PC-9 (cell line): ENCODE measurements at regions not wholly inside any gene's neighbourhood (a gene's known extent, or its start where the extent isn't known, plus 50 kb on each side); places are given as distances from the start of the nearest gene placed in this dataset.

ENCODE experiments used
- BruUV-seq: library from RNA; stranded (reverse); fragments of 400-500 nt; replicated peaks from 2 replicates; lab custom pipeline; 2021; lab: Mats Ljungman, UMichigan
- CTCF ChIA-PET: fragments of 300-600 bp; sonication (Branson Sonifier 250); formaldehyde crosslinking; loops from one replicate; lab custom pipeline; 2022; ENCODE audit warnings: antibody characterized with exemption; lab: Charles Lee
- POLR2A ChIA-PET: fragments of 300-600 bp; sonication (Branson Sonifier 250); formaldehyde crosslinking; loops from one replicate; lab custom pipeline; 2022; ENCODE audit warnings: antibody characterized with exemption; ENCODE audit not compliant: unreplicated experiment; lab: Charles Lee
- DNase-seq, 2 experiments: peaks; one replicate each; pipeline versions ENCODE4 v3.0.0 to v3.0.0-alpha.2; 2015 to 2022; ENCODE audit warnings: mixed read lengths in 1 of 2
- H2AFZ ChIP-seq: fragments of 200-600 bp; sonication (generic); 2 replicates; pipeline ENCODE4 v1.8.1; 2017; ENCODE audit warnings: antibody characterized with exemption
- H3F3A ChIP-seq: fragments of 200-600 bp; sonication (generic); 2 replicates; pipeline ENCODE4 v1.8.1; 2017; ENCODE audit warnings: antibody characterized with exemption, mild to moderate bottlenecking, low read depth; ENCODE audit not compliant: insufficient read depth
- H3K27ac ChIP-seq: fragments of 200-600 bp; sonication (generic); 2 replicates; pipeline ENCODE4 v1.6.1; 2016; ENCODE audit warnings: mixed run types
- H3K27me3 ChIP-seq: fragments of 200-600 bp; sonication (generic); 2 replicates; pipeline ENCODE4 v1.6.1; 2016; ENCODE audit warnings: low read depth, mixed run types; ENCODE audit not compliant: insufficient read depth
- H3K36me3 ChIP-seq: fragments of 200-600 bp; sonication (generic); 2 replicates; pipeline ENCODE4 v1.6.1; 2016; ENCODE audit warnings: low read depth, mixed run types
- H3K4me1 ChIP-seq: fragments of 200-600 bp; sonication (generic); replicated peaks from 2 replicates; pipeline ENCODE4 v1.6.1; 2016; ENCODE audit warnings: mixed run types; ENCODE audit not compliant: insufficient read depth
- H3K4me2 ChIP-seq: fragments of 200-600 bp; sonication (generic); 2 replicates; pipeline ENCODE4 v1.6.1; 2017; ENCODE audit warnings: mixed run types
- H3K4me3 ChIP-seq: fragments of 200-600 bp; sonication (generic); 2 replicates; pipeline ENCODE4 v1.6.1; 2016; ENCODE audit warnings: mixed run types
- H3K79me2 ChIP-seq: fragments of 200-600 bp; sonication (generic); 2 replicates; pipeline ENCODE4 v1.6.1; 2017; ENCODE audit warnings: low read depth, mixed run types
- H3K9me2 ChIP-seq: fragments of 200-600 bp; sonication (generic); 2 replicates; pipeline ENCODE4 v1.8.1; 2017; ENCODE audit warnings: mild to moderate bottlenecking; ENCODE audit not compliant: insufficient read depth
- H3K9me3 ChIP-seq: fragments of 200-600 bp; sonication (generic); 2 replicates; pipeline ENCODE4 v1.8.1; 2016; ENCODE audit warnings: low read depth; ENCODE audit not compliant: insufficient read depth
- H4K20me1 ChIP-seq: fragments of 200-600 bp; sonication (generic); 2 replicates; pipeline ENCODE4 v1.8.1; 2017; ENCODE audit not compliant: insufficient read depth
- CTCF ChIP-seq: fragments of 200-600 bp; sonication (generic); conservative IDR thresholded peaks from 2 replicates; pipeline ENCODE4 v1.6.1; 2017; ENCODE audit warnings: mixed run types, antibody characterized with exemption, mild to moderate bottlenecking, moderate library complexity
- EZH2 ChIP-seq: fragments of 200-600 bp; sonication (generic); IDR thresholded peaks from 2 replicates; pipeline ENCODE4 v1.8.0; 2017; ENCODE audit warnings: antibody characterized with exemption, low read depth
- intact Hi-C: fragments of 100-400 bp; cut with micrococcal nuclease; formaldehyde crosslinking; loops from one replicate; pipeline ENCODE4 v1.10.0; 2022; ENCODE audit not compliant: unreplicated experiment

GRCh38 chr1:164470996-164471395, 88.0 kb upstream of the PBX1 start:
- BruUV-seq = no TSS peak
- ChIA-PET CTCF (no interaction called here), POLR2A (no interaction called here)
- DNase-seq = no peak
- H3K27ac ChIP-seq = no peak overlapping the region
- no peaks in the 10 kb centered on the region for H3K9me2 ChIP-seq
- no peaks in the 10 kb centered on the region for H3K36me3 ChIP-seq
- H3K4me1 ChIP-seq = no peaks in the 10 kb centered on the region; the same call in 1 of the 2 replicates
- H3K79me2 ChIP-seq = no peaks in the 10 kb centered on the region
- no peak for TF ChIP-seq EZH2
- no peak for TF ChIP-seq CTCF
- intact Hi-C loops = no loop called here
- no peaks in the 10 kb centered on the region for H4K20me1 ChIP-seq
- no peak overlapping the region for H2AFZ ChIP-seq
- H3K9me3 ChIP-seq = no peaks in the 10 kb centered on the region
- H3K4me2 ChIP-seq = no peak overlapping the region
- H3F3A ChIP-seq = no peaks in the 10 kb centered on the region
- H3K27me3 ChIP-seq = no peaks in the 10 kb centered on the region
- H3K4me3 ChIP-seq = no peak overlapping the region

- no peaks in the 10 kb centered on the region for H3K36me3 ChIP-seq
- POLR2A ChIA-PET = no interaction called here
- CTCF ChIA-PET = no interaction called here
- H2AFZ ChIP-seq = no peak overlapping the region
- no TSS peak for BruUV-seq
- no peak overlapping the region for H3K4me3 ChIP-seq
- H4K20me1 ChIP-seq = no peaks in the 10 kb centered on the region
- no peaks in the 10 kb centered on the region for H3K27me3 ChIP-seq
- H3K4me2 ChIP-seq = no peak overlapping the region
- H3F3A ChIP-seq = no peaks in the 10 kb centered on the region
- no peaks in the 10 kb centered on the region for H3K9me2 ChIP-seq
- TF ChIP-seq CTCF = no peak
- no peak for TF ChIP-seq EZH2
- H3K9me3 ChIP-seq = no peaks in the 10 kb centered on the region
- H3K79me2 ChIP-seq = no peaks in the 10 kb centered on the region
- no peak overlapping the region for H3K27ac ChIP-seq
- intact Hi-C loops = no loop called here
- no peak for DNase-seq
- H3K4me1 ChIP-seq = no peaks in the 10 kb centered on the region; the same call in 1 of the 2 replicates
These were observed 86.1 kb upstream of the PBX1 start for GRCh38 chr1:164472841-164473240.

- TF ChIP-seq EZH2 (no peak), CTCF (no peak)
- CTCF ChIA-PET = no interaction called here
- Histone ChIP-seq H4K20me1 (no peaks in the 10 kb centered on the region), H3K27me3 (no peaks in the 10 kb centered on the region), H3K27ac (no peak overlapping the region), H2AFZ (no peak overlapping the region), H3K4me2 (peak overlapping the region; percentile 3; the same call in 1 of the 2 replicates), H3K36me3 (no peaks in the 10 kb centered on the region), H3K4me1 (no peaks in the 10 kb centered on the region; the same call in 1 of the 2 replicates), H3F3A (no peaks in the 10 kb centered on the region), H3K9me3 (no peaks in the 10 kb centered on the region), H3K4me3 (no peak overlapping the region), H3K79me2 (no peaks in the 10 kb centered on the region), H3K9me2 (no peaks in the 10 kb centered on the region)
- no TSS peak for BruUV-seq
- DNase-seq = peak in 1 of 2 experiments; percentile 3
- POLR2A ChIA-PET = interaction anchor here (0.6 kb wide), 1 partner anchor 10 kb away, joined by 9 read pairs; no protein-coding TSS in a partner anchor
- intact Hi-C loops = no loop called here
These were observed 85.4 kb upstream of the PBX1 start for GRCh38 chr1:164473544-164473943.
